GM21619 (cell line): ENCODE measurements at regions not wholly inside any gene's neighbourhood (a gene's known extent, or its start where the extent isn't known, plus 50 kb on each side); places are given as distances from the start of the nearest gene placed in this dataset.

Experiments
- ATAC-seq: cut with Tn5 transposase; IDR thresholded peaks from one replicate; pipeline ENCODE4 v1.9.1; 2021; ENCODE audit not compliant: unreplicated experiment

- ATAC-seq = no peak
Observed at GRCh38 chr3:3278073-3278472, 98.6 kb upstream of the CRBN start.

- ATAC-seq = no peak
Observed at GRCh38 chr3:3276630-3277029, 97.1 kb upstream of the CRBN start.

- ATAC-seq = no peak
Observed at GRCh38 chr3:3264796-3265195, 85.3 kb upstream of the CRBN start.

- no peak for ATAC-seq
Observed at GRCh38 chr3:3260870-3261269, 81.4 kb upstream of the CRBN start.

GRCh38 chr3:3259181-3259580, 79.7 kb upstream of the CRBN start:
- no peak for ATAC-seq

- ATAC-seq = no peak
Observed at GRCh38 chr3:3258281-3258680, 78.8 kb upstream of the CRBN start.

- ATAC-seq = no peak
Observed at GRCh38 chr3:3241596-3241995, 62.1 kb upstream of the CRBN start.

GRCh38 chr3:3240986-3241385, 61.5 kb upstream of the CRBN start:
- no peak for ATAC-seq

- no peak for ATAC-seq
Observed at GRCh38 chr3:3237979-3238378, 58.5 kb upstream of the CRBN start.

GRCh38 chr3:3232251-3232650, 52.8 kb upstream of the CRBN start:
- ATAC-seq = no peak
